K562 (cell line): ENCODE measurements at regions not wholly inside any gene's neighbourhood (a gene's known extent, or its start where the extent isn't known, plus 50 kb on each side); places are given as distances from the start of the nearest gene placed in this dataset.

Experiments used
- ATAC-seq: fragments of 200-7000 bp; cut with Tn5 transposase; 3 replicates; pipeline ENCODE4 v1.9.1; 2020; ENCODE audit warnings: moderate library complexity
- BruUV-seq: library from RNA; stranded (reverse); fragments of 400-500 nt; replicated peaks from 2 replicates; lab custom pipeline; 2021; lab: Mats Ljungman, UMichigan
- CTCF ChIA-PET: fragments of 300-600 bp; formaldehyde crosslinking; extraction: SDS; loops from one replicate; lab custom pipeline; 2021; ENCODE audit warnings: low intra/inter-chr PET ratio; lab: Yijun Ruan, JAX
- POLR2A ChIA-PET: fragments of 300-600, 350-650 bp; sonication (Branson Sonifier 250); formaldehyde crosslinking; extraction: SDS; loops from one replicate; lab custom pipeline; 2021; ENCODE audit warnings: antibody characterized with exemption, inconsistent platforms; lab: Yijun Ruan, JAX
- DNase-seq, 4 experiments: peaks; one replicate each; pipeline versions ENCODE4 v3.0.0 to v3.0.0-alpha.2; 2011 to 2018; ENCODE audit warnings: low spot score in 3 of 4, mixed read lengths in 3 of 4; ENCODE audit errors: extremely low read depth in 1 of 4
- FAIRE-seq: peaks from 2 replicates; lab custom pipeline; 2011; peaks lifted over from hg19 to GRCh38; lab: Jason Lieb, UNC
- H2AFZ ChIP-seq: 2 replicates; pipeline ENCODE4 v1.6.0; 2011; ENCODE audit warnings: low read depth, low read length, control low read depth, inconsistent platforms
- H3K27ac ChIP-seq: fragments of 200-600 bp; 3 replicates; pipeline ENCODE4 v1.8.0; 2011; ENCODE audit warnings: low read depth, mild to moderate bottlenecking, control low read depth, inconsistent platforms, low read length, moderate library complexity, mixed read lengths; ENCODE audit errors: extremely low read depth
- H3K27me3 ChIP-seq, 2 experiments: fragments of 300-600 bp in 1 of 2; 2 replicates in 1 of 2; 3 replicates in 1 of 2; pipeline versions ENCODE4 v1.6.0 to v1.8.0; 2011; ENCODE audit warnings: inconsistent platforms in 2 of 2, low read length in 2 of 2, mild to moderate bottlenecking in 1 of 2, mixed read lengths in 1 of 2, moderate library complexity in 1 of 2; ENCODE audit not compliant: control insufficient read depth in 2 of 2, insufficient read depth in 2 of 2
- H3K36me3 ChIP-seq: fragments of 300-600 bp; 3 replicates; pipeline ENCODE4 v1.8.0; 2011; ENCODE audit warnings: mild to moderate bottlenecking, low read length, inconsistent platforms; ENCODE audit not compliant: control insufficient read depth, insufficient read depth
- H3K4me1 ChIP-seq, 2 experiments: fragments of 200-600 bp in 1 of 2; replicated peaks in 1 of 2; 2 replicates in 1 of 2; 3 replicates in 1 of 2; pipeline versions ENCODE4 v1.5.1 to v1.8.0; 2011; ENCODE audit warnings: inconsistent platforms in 2 of 2, low read length in 2 of 2, mild to moderate bottlenecking in 1 of 2, mixed read lengths in 1 of 2, moderate library complexity in 1 of 2; ENCODE audit not compliant: control insufficient read depth in 2 of 2, insufficient read depth in 2 of 2
- H3K4me2 ChIP-seq: 2 replicates; pipeline ENCODE4 v1.6.1; 2011; ENCODE audit warnings: low read length, control low read depth, inconsistent platforms, mixed read lengths; ENCODE audit not compliant: insufficient read depth
- H3K4me3 ChIP-seq: fragments of 200-600 bp; sonication (generic), shearing (Covaris generic); 2 replicates; pipeline ENCODE4 v1.5.1; 2016; ENCODE audit warnings: control low read depth, inconsistent platforms
- H3K79me2 ChIP-seq: fragments of 200-600 bp; 3 replicates; pipeline ENCODE4 v1.8.0; 2011; ENCODE audit warnings: low read length, inconsistent platforms; ENCODE audit not compliant: control insufficient read depth, insufficient read depth
- H3K9ac ChIP-seq, 2 experiments: 2 replicates each; pipeline versions ENCODE4 v1.6.0 to v1.6.1; 2011; ENCODE audit warnings: low read depth in 2 of 2, low read length in 2 of 2, control low read depth in 1 of 2, inconsistent platforms in 1 of 2, mild to moderate bottlenecking in 1 of 2, mixed read lengths in 1 of 2; ENCODE audit not compliant: insufficient read depth in 1 of 2
- H3K9me1 ChIP-seq: one replicate; pipeline ENCODE4 v1.6.0; 2011; ENCODE audit warnings: inconsistent platforms, mild to moderate bottlenecking, low read length, moderate library complexity; ENCODE audit not compliant: control insufficient read depth, insufficient read depth
- H3K9me3 ChIP-seq: replicated peaks from 2 replicates; pipeline ENCODE4 v1.5.1; 2011; ENCODE audit warnings: low read depth, low read length, inconsistent platforms; ENCODE audit not compliant: control insufficient read depth, insufficient read depth
- H4K20me1 ChIP-seq: replicated peaks from 2 replicates; pipeline ENCODE4 v1.6.1; 2011; ENCODE audit warnings: low read length, inconsistent platforms, mixed read lengths; ENCODE audit not compliant: control insufficient read depth, insufficient read depth
- ATF1 ChIP-seq, 2 experiments: fragments of 450-650 bp in 1 of 2; IDR thresholded peaks; 2 replicates each; pipeline ENCODE4 v1.6.1; 2016; ENCODE audit warnings: missing compliant biosample characterization in 1 of 2, missing genetic modification characterization in 1 of 2
- LEF1 ChIP-seq: fragments of 450-650 bp; IDR thresholded peaks from 2 replicates; pipeline ENCODE4 v1.6.1; 2016; ENCODE audit warnings: mild to moderate bottlenecking
- WGBS: fragments of 100-300 bp; shearing (Covaris generic); methylation state at CpG from one replicate; pipeline ENCODE4 v1.1.6; 2016; ENCODE audit warnings: low coverage, mixed read lengths; ENCODE audit not compliant: insufficient coverage; ENCODE audit errors: missing lambda C conversion rate; 5-methylcytosine and 5-hydroxymethylcytosine counted together
- in situ Hi-C: fragments of 300-500 bp; cut with MboI; formaldehyde crosslinking; loops from 4 replicates; pipeline ENCODE4 v1.15.0; 2018; ENCODE audit warnings: inconsistent platforms, mixed read lengths
- intact Hi-C: fragments of 100-400 bp; cut with micrococcal nuclease; formaldehyde crosslinking; loops from 2 replicates; pipeline ENCODE4 v1.14.2; 2022
- TF ChIP-seq, protein P1 (sequence below): fragments of 250-450 bp; sonication (Bioruptor Pico); IDR thresholded peaks from 2 replicates; pipeline ENCODE4 v1.8.0; 2021; ENCODE audit warnings: borderline replicate concordance, mild to moderate bottlenecking, moderate library complexity; ENCODE audit not compliant: poor library complexity, severe bottlenecking
- TF ChIP-seq, protein P2 (sequence below): fragments of 450-650 bp; formaldehyde crosslinking; IDR thresholded peaks from 2 replicates; pipeline ENCODE4 v1.4.0; 2020; ENCODE audit warnings: mild to moderate bottlenecking, mixed read lengths

DNA sequence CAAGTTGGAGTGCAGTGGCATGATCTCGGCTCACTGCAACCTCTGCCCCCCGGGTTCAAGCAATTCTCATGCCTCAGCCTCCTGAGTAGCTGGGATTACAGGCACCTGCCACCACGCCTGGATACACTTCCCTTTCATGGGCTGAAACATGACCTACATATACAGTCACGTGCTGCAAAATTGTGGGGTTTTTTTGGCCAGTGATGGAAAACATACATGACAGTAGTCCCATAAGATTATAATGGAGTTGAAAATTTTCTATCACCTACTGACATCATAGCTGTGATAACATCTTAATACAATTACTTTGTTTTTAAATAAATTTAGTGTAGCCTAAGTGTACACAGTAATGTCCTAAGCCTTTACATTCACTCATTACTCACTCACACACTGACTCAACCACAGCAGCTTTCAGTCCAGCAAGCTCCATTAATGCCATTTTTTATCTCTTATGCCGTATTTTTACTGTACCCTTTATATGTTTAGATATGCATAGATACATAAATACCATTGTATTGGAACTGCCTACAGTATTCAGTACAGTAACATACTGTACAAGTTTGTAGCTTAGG is 79.9 kb upstream of the TMEM196 start (continued):
- TF ChIP-seq LEF1 = no peak
- no peak for TF ChIP-seq ATF1 (CRISPR knock-in tag; IDR thresholded peaks at IDR 0.05)
- TF ChIP-seq ATF1 (tag; IDR thresholded peaks at IDR 0.05) = no peak
- TF ChIP-seq, all 486 proteins: peak for 0

DNA sequence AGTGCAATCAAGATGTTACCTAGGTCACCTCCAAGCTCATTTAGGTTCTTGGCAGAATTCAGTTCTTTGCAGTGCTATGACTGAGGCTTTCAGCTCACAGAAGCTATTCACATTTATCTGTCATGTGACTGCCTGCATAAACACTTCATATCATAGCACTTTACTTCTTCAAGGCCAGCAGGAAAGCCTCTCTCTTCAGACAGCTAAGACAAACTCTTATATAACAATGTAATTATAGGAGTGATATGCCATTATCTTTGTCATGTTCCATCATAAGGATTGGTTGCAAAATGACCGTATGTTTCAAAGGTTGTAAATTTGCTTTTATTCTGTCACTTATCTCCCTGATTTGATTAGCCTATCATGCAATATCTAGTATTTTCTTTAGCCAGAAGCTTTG is 78.8 kb upstream of the TMEM196 start:
- no peak for FAIRE-seq
- no peak for ATAC-seq

More for the DNA sequence above, 78.8 kb upstream of the TMEM196 start:
- no peak overlapping the region for H2AFZ ChIP-seq
- H3K9ac ChIP-seq = no peak overlapping the region
- in situ Hi-C loops = no loop called here
- H3K9me1 ChIP-seq = no peaks in the 10 kb centered on the region
- POLR2A ChIA-PET = no interaction called here
- 16% methylated on average over 1 of the region's 1 CpG for WGBS
- H3K4me1 ChIP-seq = no peaks in the 10 kb centered on the region
- no peaks in the 10 kb centered on the region for H3K27me3 ChIP-seq
- no TSS peak for BruUV-seq
- TF ChIP-seq, protein P1, sequence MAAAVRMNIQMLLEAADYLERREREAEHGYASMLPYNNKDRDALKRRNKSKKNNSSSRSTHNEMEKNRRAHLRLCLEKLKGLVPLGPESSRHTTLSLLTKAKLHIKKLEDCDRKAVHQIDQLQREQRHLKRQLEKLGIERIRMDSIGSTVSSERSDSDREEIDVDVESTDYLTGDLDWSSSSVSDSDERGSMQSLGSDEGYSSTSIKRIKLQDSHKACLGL (CRISPR knock-in tag) = no peak
- TF ChIP-seq, protein P2, sequence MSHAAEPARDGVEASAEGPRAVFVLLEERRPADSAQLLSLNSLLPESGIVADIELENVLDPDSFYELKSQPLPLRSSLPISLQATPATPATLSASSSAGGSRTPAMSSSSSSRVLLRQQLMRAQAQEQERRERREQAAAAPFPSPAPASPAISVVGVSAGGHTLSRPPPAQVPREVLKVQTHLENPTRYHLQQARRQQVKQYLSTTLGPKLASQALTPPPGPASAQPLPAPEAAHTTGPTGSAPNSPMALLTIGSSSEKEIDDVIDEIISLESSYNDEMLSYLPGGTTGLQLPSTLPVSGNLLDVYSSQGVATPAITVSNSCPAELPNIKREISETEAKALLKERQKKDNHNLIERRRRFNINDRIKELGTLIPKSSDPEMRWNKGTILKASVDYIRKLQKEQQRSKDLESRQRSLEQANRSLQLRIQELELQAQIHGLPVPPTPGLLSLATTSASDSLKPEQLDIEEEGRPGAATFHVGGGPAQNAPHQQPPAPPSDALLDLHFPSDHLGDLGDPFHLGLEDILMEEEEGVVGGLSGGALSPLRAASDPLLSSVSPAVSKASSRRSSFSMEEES = 0 out of 2 replicates have a peak, but pooled peaks have one; percentile 9
- no peaks in the 10 kb centered on the region for H3K9me3 ChIP-seq
- H3K4me3 ChIP-seq = no peak overlapping the region
- intact Hi-C loops = no loop called here
- no peaks in the 10 kb centered on the region for H3K79me2 ChIP-seq
- no peak overlapping the region for H3K4me2 ChIP-seq
- H4K20me1 ChIP-seq = no peaks in the 10 kb centered on the region
- H3K36me3 ChIP-seq = no peaks in the 10 kb centered on the region
- CTCF ChIA-PET = no interaction called here
- no peak for DNase-seq
- no peak overlapping the region for H3K27ac ChIP-seq
